Skeletal muscle cell (primary cell): ENCODE measurements at regions not wholly inside any gene's neighbourhood (a gene's known extent, or its start where the extent isn't known, plus 50 kb on each side); places are given as distances from the start of the nearest gene placed in this dataset.

Experiments used
- DNase-seq: peaks from one replicate; pipeline ENCODE4 v3.0.0-alpha.2; 2010; ENCODE audit warnings: low read depth
- H3K4me3 ChIP-seq: 2 replicates; pipeline ENCODE4 v1.5.1; 2011; ENCODE audit warnings: low read depth, mild to moderate bottlenecking, control low read depth, low read length, moderate library complexity

DNA sequence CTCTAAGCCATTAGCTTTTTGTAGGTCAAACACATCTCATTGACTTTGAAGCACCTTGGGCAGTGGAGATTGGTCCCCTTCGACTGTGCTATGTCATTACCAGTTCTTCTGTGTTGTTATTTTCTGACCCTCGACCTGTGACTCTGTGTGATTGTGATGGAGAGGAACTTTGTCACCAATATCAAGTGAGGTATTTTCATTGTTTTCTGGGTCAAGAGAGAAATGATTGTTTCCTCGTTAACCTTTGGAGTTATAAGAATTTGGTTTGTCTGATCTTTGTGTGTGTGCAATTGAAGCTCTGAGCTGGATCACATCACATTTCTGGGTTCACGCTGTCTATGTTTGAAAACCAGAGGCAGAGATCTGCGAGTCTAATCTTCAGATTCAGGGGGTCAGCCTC is 432.2 kb upstream of the KLF6 start:
- no peak overlapping the region for H3K4me3 ChIP-seq
- DNase-seq = no peak

DNA sequence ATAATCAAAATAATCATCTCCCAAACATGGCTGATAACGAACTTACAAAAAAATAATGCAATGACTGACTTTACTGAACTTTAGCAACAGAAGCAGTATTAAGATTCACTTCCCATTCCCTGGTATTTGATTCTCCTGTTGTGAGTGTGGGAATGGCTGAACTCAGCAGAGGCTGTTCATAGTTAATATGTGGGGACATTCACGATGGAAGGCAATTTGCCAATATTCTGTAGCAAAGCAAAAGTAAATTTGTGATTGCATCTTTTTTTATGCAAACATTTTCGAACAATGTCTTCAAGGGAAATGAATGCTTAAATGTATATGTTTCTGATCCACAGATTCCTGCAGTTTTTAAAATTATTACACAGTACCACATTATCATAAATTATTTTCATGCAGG is 431.7 kb upstream of the KLF6 start:
- H3K4me3 ChIP-seq = no peak overlapping the region
- DNase-seq = no peak

DNA sequence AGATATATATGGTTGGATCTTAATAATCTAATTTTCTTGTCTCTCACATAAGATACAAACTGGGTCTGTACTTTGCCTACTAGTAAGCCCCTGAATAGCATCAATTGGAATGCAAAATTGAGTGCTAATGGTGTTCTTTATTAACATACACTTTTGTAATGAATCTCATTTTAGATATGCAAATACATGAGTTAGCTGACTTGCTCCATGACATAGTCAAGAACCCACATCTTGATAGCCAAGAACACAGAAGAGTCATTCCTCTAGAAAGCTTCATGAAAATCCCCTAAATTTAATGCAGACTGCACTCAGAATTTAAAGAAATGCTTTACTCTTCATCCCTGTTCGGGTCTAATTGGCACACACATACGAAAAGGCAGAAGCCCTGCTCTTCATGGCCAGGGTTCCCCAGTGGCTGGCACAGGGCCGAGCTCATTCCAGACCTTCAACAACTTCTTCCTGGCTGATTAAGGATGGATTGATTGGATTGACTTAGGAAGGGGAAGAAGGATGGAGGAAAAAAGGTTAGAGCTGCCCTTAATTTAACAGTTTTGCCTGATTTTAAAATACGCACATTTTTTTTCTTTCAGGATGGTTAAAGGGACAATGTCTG is 431.1 kb upstream of the KLF6 start:
- DNase-seq = no peak
- H3K4me3 ChIP-seq = no peak overlapping the region

DNA sequence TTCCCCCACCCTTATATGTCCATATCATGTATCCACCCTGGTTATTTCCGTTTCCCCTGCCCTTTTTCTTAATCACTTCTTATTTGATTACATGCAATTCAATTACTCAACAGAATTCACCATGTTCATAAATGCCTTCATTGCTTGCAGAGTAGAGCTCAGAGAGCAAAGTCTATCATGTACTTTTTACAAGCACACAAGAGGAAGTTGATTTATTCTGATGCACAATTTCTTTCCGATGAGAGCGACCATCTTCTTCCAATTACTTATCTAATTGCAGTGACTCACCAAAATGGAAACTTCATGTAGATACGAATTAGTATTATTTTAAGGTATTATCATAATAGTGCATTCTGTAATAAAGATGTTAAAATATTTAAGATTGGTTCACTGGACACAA is 430.5 kb upstream of the KLF6 start:
- H3K4me3 ChIP-seq = no peak overlapping the region
- DNase-seq = no peak

DNA sequence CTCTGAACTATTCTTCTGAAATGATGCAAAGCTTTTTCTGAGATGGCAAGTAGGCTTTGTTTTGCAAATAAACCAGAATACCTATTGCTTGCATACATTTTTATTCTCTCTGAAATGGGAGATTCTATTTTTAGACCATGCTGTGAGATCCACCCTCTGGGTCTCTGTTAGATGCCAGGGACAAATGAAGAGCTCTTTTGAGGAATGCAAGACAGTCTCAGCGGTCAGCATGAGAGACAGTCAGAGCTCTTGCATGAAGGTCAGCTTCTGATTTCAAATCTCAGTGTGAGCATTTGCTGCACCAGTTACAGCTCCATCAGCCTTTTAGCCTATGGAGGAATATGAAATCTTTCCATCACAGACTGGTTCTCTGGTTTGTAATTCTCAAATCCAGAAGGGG is 429.9 kb upstream of the KLF6 start:
- no peak for DNase-seq
- no peak overlapping the region for H3K4me3 ChIP-seq

DNA sequence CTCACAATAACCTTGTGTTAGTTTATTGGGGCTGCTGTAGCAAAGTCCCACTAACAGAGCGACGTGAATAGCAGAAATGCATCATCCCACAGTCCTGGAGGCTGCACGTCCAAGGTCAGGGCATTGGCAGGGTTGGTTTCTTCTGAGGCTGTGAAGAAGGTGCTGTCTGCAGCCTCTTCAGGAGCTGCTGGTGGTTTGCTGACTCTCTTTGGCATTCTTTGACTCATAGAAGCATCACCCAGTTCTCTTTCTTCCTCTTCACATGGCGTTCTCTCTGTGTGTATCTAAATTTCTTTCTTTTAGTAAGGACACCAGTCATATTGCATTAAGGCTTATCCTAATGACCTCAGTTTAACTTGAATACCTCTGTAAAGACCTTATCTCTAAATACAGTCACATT is 428.4 kb upstream of the KLF6 start:
- no peak overlapping the region for H3K4me3 ChIP-seq
- DNase-seq = no peak

DNA sequence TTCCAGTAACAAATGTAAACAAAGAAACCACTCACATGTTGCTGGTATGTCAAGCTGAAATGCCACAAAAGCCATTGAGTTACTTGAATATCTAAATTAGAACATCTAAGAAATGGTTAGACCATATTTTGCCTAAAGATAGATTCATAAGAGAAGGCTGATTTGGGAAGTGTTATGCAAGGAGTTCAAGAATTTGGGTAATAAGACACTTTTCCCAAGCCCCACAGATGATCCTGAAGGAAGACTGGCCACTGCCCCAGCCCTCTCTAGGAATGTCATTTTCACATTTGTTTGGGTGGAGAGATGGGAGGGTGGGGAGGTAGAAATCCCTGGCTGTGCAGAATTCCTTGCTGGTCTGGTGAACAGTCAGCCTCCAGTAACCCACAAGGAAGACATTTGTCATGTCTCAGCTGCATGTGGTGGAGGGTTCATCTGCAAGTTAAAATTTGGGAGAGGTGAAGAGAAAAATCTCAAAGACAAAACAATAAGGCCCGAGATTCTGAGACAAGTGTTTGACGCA is 427.2 kb upstream of the KLF6 start:
- no peak overlapping the region for H3K4me3 ChIP-seq
- no peak for DNase-seq

DNA sequence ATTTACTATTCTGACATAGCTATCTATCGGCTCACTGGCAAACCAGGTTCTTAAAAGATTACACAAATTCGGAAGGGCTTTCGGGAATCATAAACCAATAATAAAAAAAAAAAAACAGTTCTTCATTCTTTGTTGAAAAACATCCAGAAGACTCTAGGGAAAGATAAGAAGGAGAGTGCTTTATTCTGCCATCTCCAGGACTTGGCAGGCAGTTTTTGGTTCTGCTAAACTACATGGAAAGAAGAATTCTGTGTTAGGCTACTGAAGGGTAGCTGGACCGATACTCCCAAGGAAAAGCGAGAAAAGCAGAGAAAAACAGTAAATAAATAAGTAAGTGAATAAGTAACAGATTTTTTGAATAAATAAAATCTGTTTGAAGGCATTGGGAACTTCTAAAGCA is 423.5 kb upstream of the KLF6 start:
- no peak overlapping the region for H3K4me3 ChIP-seq
- no peak for DNase-seq

DNA sequence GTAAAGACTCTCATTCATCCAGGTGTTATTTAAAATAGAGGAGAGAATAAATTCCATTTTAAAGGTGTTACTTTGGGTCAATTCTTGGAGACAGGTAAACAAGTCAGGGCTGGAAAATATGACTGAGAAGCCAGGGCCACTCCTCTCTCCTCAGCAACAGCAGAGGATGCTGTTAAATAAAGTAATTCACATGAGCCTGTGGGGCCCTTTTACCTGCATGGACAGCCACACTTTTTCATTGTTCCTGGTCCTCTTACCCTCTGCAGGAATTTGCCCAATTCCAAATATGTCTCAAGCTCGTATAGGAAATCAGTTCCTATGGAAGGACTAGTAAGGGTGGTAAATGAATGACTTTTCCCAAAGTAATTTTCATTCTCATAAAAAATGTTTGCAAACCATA is 420.1 kb upstream of the KLF6 start:
- no peak overlapping the region for H3K4me3 ChIP-seq
- no peak for DNase-seq

DNA sequence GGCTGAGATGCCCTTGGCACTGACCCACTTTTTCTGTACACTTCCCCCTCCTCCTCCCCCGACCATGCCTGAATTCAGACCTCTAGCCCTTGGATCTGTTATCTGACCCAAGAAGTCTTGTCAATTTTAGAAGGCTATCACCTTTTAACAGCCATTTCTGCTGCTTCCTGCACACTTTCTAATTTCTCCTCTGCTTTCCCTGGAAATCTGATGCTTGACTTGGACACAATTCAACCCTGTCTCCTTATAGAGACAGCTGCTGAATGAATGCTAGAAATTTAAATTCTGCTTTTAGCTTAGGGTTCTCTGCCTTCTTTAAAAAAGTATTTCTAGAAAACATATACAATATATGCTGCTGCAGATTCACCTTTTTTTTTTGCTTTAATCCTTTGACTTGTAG is 417.9 kb upstream of the KLF6 start:
- DNase-seq = no peak
- no peak overlapping the region for H3K4me3 ChIP-seq

DNA sequence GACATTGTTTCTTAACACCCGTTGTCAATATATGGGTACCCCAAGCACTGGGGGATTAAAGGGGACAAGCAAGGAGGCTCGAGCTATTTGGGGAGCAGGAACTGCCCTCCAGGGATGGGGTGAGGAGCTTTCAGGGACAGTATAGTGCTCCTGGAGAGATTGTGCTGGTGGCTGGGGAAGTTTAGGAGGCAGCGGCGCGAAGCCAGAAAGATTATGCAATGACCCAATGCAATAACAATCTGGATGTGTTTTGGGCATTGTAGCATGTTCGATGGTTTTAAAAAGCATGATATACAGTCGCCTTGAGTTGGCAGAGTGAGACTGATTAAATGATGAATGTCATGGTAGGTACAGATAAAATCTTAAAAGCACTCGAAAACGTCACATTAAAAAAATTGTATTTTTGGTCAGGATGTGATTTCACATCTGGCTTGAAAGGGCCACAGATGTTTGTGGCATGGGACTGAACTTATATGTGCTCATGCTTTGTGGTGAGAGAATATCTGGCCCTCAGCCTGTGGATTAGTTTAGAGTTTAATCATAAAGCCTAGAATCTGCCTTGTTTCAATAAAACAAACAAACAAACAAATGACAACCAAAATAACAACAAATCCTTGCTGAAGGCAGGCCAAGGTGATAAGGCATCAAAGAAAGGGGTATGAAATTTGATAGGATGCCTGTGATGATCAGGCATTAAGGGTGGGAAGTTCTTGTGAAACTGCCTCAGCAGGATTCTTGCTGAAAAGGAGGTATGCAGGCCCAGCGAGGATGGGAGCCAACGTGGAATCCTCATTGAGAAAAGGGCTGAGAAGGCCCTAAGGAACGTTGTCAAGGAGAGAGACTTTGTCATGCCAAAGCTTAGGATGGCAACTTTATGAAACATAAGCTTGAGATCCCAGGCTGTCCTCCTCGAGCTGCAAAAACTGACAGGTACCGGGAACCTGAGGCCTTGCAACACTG is 417.1 kb upstream of the KLF6 start:
- no peak overlapping the region for H3K4me3 ChIP-seq
- no peak for DNase-seq

DNA sequence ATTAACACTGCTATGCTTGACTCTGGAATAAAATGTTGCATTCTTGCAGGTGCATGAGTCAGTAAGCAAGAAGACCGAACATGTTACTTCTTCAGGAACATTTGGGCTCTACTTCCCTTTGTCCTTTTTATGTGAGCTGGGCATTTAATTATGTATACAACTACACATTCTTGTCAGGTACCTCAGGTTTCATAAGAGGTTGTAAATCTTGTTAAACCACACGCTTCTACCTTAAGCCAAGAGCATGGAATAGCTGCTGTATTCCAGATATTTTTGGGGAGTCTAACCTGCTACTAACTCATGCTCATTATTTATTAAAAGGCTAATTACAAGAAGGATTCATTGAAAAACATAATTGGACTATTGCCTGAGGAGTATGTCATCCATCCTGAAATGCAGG is 414.2 kb upstream of the KLF6 start:
- no peak overlapping the region for H3K4me3 ChIP-seq
- no peak for DNase-seq

DNA sequence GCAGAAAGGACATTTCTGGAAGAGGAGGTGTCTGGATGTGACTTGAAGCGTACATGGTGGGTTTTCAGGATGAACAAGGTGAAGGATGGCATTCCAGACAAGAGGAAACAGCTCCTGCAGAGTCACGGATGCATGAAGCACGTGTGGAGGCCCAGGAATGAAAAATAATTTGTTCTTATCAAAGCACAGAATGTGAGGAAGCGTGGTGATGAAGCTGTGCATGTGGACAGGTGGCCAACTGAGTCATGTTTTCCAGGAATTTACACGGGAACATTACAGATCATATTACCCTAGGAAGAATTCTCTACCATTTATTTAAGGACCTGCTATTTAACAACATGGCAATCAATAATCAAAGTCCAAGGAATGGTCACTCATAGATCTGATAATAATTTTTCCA is 413.2 kb upstream of the KLF6 start:
- H3K4me3 ChIP-seq = no peak overlapping the region
- no peak for DNase-seq

DNA sequence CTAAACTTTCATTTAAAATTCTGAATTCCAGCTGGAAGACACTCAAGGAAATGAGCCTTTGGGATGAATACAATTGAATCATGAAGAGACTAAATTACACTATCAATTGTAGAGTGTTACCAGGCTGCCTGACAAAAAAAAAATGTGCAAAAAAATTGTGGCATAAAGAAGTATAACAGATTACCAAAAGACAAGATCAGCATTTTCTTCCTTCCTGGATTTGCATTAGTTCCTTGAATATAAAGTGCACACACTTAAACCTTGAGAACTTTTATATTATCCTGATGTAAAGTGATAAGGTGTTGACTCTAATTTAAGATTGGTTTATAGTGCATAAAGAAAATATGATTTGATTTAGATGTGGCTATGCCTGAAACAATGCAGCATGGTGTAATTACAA is 412.7 kb upstream of the KLF6 start:
- H3K4me3 ChIP-seq = no peak overlapping the region
- DNase-seq = no peak

DNA sequence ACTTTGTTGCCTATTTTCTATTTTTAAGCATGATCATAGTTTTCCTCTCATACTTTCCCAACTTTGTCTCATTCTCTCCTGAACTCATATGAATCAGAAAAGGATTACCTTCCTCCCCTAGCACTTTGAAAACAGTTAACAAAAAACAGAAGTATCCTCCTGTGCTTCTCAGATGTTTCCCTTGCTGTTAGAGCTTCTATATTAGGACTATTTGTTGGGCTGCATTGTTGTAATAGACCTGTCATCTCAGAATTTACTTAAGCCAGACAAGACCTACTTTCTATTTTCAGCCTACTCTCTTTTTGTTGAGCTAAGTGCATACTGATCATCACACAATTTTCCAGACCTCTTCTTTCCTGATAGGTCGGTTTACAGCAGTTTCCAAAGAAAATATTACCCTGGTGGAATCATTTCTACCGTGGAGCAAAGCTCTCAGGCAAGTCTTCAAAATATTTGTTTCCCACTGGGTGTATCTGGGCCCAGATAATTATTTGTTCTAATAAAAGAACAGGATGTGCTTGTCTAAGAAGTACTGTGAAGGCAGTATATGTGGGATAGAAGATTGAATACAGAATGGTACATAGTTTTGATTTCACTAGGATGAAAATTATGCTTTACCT is 411.9 kb upstream of the KLF6 start:
- DNase-seq = no peak
- H3K4me3 ChIP-seq = no peak overlapping the region

DNA sequence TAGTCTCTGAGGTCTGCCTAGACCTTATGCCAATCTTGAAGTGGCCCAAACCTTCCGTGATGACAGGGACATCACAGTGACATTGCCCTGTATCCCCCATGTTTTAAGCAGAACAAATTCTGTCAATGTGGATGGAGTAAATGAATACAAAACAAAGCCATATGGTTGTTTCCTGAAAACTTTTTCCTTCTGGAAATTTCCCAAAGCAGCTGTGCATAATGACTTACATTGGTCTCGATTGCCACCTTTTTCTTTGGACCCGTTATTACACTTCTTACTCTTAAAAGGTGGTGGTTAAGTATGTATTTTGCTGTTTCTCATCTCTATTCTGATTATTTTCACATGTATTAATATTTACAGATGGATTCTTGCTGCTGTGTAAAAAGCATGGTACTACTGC is 411.2 kb upstream of the KLF6 start:
- DNase-seq = no peak

DNA sequence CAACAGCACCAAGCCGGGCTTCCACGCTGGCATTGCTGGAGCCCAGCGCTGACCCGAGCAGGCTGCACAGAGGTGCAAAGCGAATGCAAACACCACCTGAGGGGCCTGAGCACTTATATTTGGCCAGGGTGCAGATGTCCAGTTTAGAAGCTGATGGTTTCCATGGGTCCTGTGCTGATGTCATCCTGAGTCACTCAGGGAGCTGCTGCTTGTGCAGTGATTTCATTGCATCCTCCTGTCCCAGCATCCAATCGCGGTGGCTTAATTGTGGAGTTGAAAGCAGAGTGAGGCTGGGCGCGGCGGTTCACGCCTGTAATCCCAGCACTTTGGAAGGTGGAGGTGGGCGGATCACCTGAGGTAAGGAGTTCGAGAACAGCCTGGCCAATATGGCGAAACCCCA is 410.2 kb upstream of the KLF6 start:
- no peak for DNase-seq
- no peak overlapping the region for H3K4me3 ChIP-seq

More for the DNA sequence above, 411.2 kb upstream of the KLF6 start:
- H3K4me3 ChIP-seq = no peak overlapping the region

DNA sequence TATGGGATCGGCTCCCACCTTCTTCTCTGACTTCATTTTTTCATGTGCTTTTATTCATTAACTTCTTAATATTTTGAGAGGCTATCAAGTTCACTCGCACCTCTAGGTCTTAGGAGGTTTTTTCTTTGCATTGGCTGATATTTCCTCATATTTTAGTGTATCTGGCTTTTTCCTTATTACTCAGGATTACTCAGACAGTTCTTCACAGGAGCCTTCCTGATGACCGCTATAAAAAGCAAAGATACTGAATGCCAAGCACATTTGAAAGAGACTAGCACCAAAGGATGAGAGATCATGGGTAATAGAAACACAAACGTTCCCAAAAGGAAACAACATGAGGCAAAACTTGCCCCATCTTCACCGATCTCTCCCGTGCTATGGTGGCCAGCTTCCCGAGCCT is 409.2 kb upstream of the KLF6 start:
- no peak for DNase-seq
- no peak overlapping the region for H3K4me3 ChIP-seq

DNA sequence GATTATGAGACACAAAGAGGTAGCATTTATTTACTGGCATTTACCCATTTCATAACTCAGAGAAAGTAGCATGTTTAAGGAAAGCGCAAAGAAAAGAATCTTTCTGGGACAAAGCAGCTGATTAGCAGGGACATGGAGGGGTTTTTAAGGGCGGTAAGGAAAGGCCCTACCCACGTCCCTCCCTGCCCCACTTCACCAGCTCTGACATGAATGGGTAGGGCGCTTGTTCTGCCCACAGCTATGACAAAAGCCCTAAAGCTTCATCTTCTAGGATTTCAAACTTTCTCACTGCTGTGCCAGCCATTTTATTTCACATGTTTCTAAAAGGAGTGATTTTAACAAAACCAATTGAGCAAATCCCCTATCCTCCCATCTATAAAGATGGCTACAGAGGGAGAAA is 406.9 kb upstream of the KLF6 start:
- no peak overlapping the region for H3K4me3 ChIP-seq
- DNase-seq = no peak

DNA sequence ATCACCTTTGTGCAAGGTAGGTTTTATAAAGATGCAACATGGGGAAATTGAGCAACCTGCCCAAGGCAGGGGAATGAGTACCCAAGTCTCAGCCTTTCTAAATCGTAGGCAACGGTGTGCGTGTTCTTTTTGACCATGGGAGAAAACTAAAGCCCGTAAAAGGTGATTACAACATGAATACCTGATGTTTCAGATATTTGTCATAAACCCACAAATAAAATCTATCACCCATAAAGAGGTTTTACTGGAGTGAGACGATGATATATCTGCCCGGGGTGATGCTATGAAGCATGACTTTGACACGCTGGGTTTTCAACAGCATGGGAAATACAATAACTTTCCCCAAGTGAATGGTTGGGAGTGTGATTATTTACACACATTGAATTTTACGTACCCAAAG is 406.3 kb upstream of the KLF6 start:
- no peak for DNase-seq
- H3K4me3 ChIP-seq = no peak overlapping the region

DNA sequence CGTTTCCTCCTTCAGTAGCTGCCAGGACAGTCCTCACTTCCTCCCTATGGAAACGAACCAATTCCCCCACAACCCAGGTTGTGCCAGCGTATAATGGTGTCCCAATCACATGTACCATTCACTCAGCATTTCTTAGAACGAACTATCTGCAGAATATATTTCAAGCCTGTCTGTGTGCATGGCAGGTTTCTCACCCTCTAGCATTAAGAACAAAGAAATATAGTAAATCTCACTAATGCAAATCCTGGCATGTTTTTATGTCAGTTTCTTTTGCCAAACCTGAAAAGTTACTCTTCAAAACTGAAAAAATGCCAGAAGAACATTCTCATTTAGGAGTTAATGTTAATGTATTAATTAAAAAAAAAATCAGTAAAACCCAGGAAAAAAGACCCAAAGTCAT is 405.9 kb upstream of the KLF6 start:
- no peak for DNase-seq
- no peak overlapping the region for H3K4me3 ChIP-seq
